ENCODE measurements at regions not wholly inside any gene's neighbourhood (a gene's known extent, or its start where the extent isn't known, plus 50 kb on each side); places are given as distances from the start of the nearest gene placed in this dataset.

DNA sequence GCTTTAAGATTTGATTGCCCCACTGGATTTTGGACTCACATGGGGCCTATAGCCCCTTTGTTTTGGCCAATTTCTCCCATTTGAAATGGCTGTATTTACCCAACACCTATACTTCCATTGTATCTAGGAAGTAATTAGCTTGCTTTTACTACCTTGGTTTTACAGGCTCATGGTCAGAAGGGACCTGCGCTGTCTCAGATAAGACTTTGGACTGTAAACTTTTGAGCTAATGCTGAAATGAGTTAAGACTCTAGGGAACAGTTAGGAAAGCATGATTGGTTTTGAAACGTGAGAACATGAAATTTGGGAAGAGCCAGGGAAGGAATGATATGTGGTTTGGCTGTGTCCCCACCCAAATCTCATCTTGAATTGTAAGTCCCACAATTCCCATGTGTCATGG is 419.0 kb upstream of the TMPO start:
- Histone ChIP-seq H3K36me3 (replicated peaks in 1 of 2; ENCODE audit: control insufficient read depth in 1 of 2, insufficient read depth in 2 of 2, low read length in 1 of 2) (no peaks in the 10 kb centered on the region), H3F3A (replicated peaks; ENCODE audit: insufficient read depth) (no peaks in the 10 kb centered on the region), H4K20me1 (ENCODE audit: insufficient read depth) (no peaks in the 10 kb centered on the region), H3K9me2 (no peaks in the 10 kb centered on the region), H3K79me2 (ENCODE audit: insufficient read depth) (no peaks in the 10 kb centered on the region), H3K4me1 (ENCODE audit: control insufficient read depth in 1 of 2, insufficient read depth in 2 of 2, low read depth in 1 of 2, low read length in 1 of 2) (no peaks in the 10 kb centered on the region), H3K4me3 (ENCODE audit: low read depth in 2 of 2, low read length in 1 of 2) (no peak overlapping the region), H2AFZ (ENCODE audit: low read depth) (no peak overlapping the region), H3K9me3 (no peaks in the 10 kb centered on the region), H3K4me2 (no peak overlapping the region), H3K27me3 (ENCODE audit: insufficient read depth) (no peaks in the 10 kb centered on the region), H3K9ac (no peak overlapping the region), H3K27ac (ENCODE audit: low read depth in 2 of 2, low read length in 1 of 2) (no peak overlapping the region)
- TF ChIP-seq SMC3 (IDR thresholded peaks at IDR 0.05; ENCODE audit: low read depth, low read length) (no peak), RFX5 (IDR thresholded peaks at IDR 0.05; ENCODE audit: low read length) (no peak), MXI1 (IDR thresholded peaks at IDR 0.05; ENCODE audit: low read depth, low read length) (no peak), RXRA (IDR thresholded peaks at IDR 0.05; ENCODE audit: borderline replicate concordance, low read depth) (no peak), GATA2 (CRISPR knock-in tag; IDR thresholded peaks at IDR 0.05) (no peak), FOXJ3 (CRISPR knock-in tag; IDR thresholded peaks at IDR 0.05) (no peak), GABPA (IDR thresholded peaks at IDR 0.05; ENCODE audit: low read depth) (no peak), CHD2 (IDR thresholded peaks at IDR 0.05; ENCODE audit: low read length, partially characterized antibody) (no peak), NFIC (IDR thresholded peaks at IDR 0.05; ENCODE audit: borderline replicate concordance) (no peak), EZH2phosphoT487 (IDR thresholded peaks at IDR 0.05; ENCODE audit: borderline replicate concordance, low read depth) (no peak), MEF2A (IDR thresholded peaks at IDR 0.05; ENCODE audit: borderline replicate concordance, low read depth) (no peak)
- TF ChIP-seq, protein P1, sequence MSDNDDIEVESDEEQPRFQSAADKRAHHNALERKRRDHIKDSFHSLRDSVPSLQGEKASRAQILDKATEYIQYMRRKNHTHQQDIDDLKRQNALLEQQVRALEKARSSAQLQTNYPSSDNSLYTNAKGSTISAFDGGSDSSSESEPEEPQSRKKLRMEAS (IDR thresholded peaks at IDR 0.05; ENCODE audit: low read depth) = no peak
- TF ChIP-seq, protein P2, sequence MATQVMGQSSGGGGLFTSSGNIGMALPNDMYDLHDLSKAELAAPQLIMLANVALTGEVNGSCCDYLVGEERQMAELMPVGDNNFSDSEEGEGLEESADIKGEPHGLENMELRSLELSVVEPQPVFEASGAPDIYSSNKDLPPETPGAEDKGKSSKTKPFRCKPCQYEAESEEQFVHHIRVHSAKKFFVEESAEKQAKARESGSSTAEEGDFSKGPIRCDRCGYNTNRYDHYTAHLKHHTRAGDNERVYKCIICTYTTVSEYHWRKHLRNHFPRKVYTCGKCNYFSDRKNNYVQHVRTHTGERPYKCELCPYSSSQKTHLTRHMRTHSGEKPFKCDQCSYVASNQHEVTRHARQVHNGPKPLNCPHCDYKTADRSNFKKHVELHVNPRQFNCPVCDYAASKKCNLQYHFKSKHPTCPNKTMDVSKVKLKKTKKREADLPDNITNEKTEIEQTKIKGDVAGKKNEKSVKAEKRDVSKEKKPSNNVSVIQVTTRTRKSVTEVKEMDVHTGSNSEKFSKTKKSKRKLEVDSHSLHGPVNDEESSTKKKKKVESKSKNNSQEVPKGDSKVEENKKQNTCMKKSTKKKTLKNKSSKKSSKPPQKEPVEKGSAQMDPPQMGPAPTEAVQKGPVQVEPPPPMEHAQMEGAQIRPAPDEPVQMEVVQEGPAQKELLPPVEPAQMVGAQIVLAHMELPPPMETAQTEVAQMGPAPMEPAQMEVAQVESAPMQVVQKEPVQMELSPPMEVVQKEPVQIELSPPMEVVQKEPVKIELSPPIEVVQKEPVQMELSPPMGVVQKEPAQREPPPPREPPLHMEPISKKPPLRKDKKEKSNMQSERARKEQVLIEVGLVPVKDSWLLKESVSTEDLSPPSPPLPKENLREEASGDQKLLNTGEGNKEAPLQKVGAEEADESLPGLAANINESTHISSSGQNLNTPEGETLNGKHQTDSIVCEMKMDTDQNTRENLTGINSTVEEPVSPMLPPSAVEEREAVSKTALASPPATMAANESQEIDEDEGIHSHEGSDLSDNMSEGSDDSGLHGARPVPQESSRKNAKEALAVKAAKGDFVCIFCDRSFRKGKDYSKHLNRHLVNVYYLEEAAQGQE (IDR thresholded peaks at IDR 0.05; ENCODE audit: low read depth, low read length) = no peak
- no peak for DNase-seq
- WGBS (ENCODE audit: low lambda C conversion rate) = 17% methylated on average over 2 of the region's 2 CpGs
- ChIA-PET POLR2A (no interaction called here), CTCF (interaction anchor here (0.8 kb wide), 1 partner anchor 136 kb away, joined by 3 read pairs; no protein-coding TSS in a partner anchor)

DNA sequence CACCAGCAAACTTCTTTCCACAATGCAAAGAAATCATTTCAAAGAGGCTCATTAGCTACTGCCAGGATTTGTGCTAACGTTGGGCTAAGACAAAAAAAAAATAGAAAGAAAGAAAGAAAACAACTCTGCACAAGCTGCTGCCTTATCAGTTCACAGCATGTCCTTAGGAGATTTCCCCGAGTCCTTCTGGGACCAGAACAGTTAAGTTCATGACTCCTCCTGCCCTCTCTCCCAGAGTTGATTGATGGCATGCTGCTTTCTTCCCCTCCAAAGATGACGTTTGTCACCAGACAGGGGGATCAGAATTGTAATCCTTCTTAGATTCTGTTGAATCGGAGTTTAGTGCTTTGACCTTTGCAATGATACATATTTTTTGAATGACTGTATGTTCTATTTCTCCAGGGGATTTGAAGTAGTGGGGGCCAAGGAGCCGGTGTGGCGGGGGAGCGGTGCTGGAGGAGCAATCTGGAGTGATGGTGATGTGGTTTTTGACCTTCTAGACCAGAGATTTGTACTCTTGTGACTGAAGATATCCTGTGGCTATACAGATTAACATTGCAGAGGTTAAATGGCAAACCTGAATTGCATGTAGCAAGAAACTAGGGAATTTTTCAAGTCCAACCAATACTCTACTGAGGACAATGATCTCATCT is 409.2 kb upstream of the TMPO start:
- Histone ChIP-seq H3K27me3 (ENCODE audit: insufficient read depth) (no peaks in the 10 kb centered on the region), H3K79me2 (ENCODE audit: insufficient read depth) (no peaks in the 10 kb centered on the region), H2AFZ (ENCODE audit: low read depth) (no peak overlapping the region), H3K4me2 (no peak overlapping the region), H3K9ac (no peak overlapping the region), H3K36me3 (replicated peaks in 1 of 2; ENCODE audit: control insufficient read depth in 1 of 2, insufficient read depth in 2 of 2, low read length in 1 of 2) (no peaks in the 10 kb centered on the region), H3K9me3 (no peaks in the 10 kb centered on the region), H3K4me3 (ENCODE audit: low read depth in 2 of 2, low read length in 1 of 2) (no peak overlapping the region), H4K20me1 (ENCODE audit: insufficient read depth) (no peaks in the 10 kb centered on the region), H3F3A (replicated peaks; ENCODE audit: insufficient read depth) (no peaks in the 10 kb centered on the region), H3K4me1 (ENCODE audit: control insufficient read depth in 1 of 2, insufficient read depth in 2 of 2, low read depth in 1 of 2, low read length in 1 of 2) (peaks cover 0 to 14% of the 10 kb centered on the region in 2 experiments; a peak in 2 of 4 replicates), H3K9me2 (no peaks in the 10 kb centered on the region), H3K27ac (ENCODE audit: low read depth in 2 of 2, low read length in 1 of 2) (no peak overlapping the region)
- no peak for TF ChIP-seq YY1 (IDR thresholded peaks at IDR 0.05; ENCODE audit: low read depth)
- TF ChIP-seq SMC3 (IDR thresholded peaks at IDR 0.05; ENCODE audit: low read depth, low read length) = no peak
- no peak for TF ChIP-seq TEAD4 (IDR thresholded peaks at IDR 0.05; ENCODE audit: borderline replicate concordance, insufficient read depth)
- TF ChIP-seq EP300 (IDR thresholded peaks at IDR 0.05; ENCODE audit: borderline replicate concordance in 1 of 2, low read depth in 1 of 2, low read length in 1 of 2) = no peak
- no peak for TF ChIP-seq RFX5 (IDR thresholded peaks at IDR 0.05; ENCODE audit: low read length)
- ChIA-PET POLR2A (no interaction called here), CTCF (no interaction called here)
- no peak for DNase-seq
- 25% methylated on average over 7 of the region's 7 CpGs for WGBS (ENCODE audit: low lambda C conversion rate)

Measured in SK-N-SH (cell line).